Heart left ventricle (tissue), 13 donors: ENCODE measurements at regions not wholly inside any gene's neighbourhood (a gene's known extent, or its start where the extent isn't known, plus 50 kb on each side); places are given as distances from the start of the nearest gene placed in this dataset.

Experiments
- CTCF ChIP-seq, 12 donors: fragments of 200-600 bp; sonication (generic) in 4 of 12; IDR thresholded peaks; one replicate each; pipeline versions ENCODE4 v1.5.0 to v1.8.0; 2018 to 2022; ENCODE audit warnings: antibody characterized with exemption in 12 of 12, mild to moderate bottlenecking in 5 of 12
- POLR2A ChIP-seq, 2 donors: fragments of 450-650 bp; IDR thresholded peaks; one replicate each; pipeline ENCODE4 v1.6.1; 2017; ENCODE audit warnings: antibody characterized with exemption in 2 of 2, mild to moderate bottlenecking in 2 of 2, moderate library complexity in 2 of 2
- donor health status: ischemic (EF 13 %, LVEDD 7.1; RV severe dilation, severe dysfunction).
- donor health status: DM: no; HTN: yes; CAD: no.
- donor health status: DM: no; HTN: no; CAD: no.
- donor health status: ischemic (EF 25% LVEDD 6.9; RV normal size, moderate dysfunction).
- donor health status: ischemic (EF 25% LVEDD 5.7; RV mildly dilated, moderate dysfunction).
- donor health status: ischemic (EF 35%, LVEDD 5.7; RV mildly dilated, moderate dysfunction).
- donor health status: nonischemic (EF 11% LVEDD 7.7; RV severe dilation, severe dysfunction).
- donor health status: DM: yes; HTN: yes; CAD: no.
- donor health status: PGD.
- donor health status: ischemic (EF 29% LVEDD 5.4; RV normal size, mild dysfunction).
- donor health status: nonischemic (EF 23%, LVEDD 6.1; RV moderate dilation, normal function).

DNA sequence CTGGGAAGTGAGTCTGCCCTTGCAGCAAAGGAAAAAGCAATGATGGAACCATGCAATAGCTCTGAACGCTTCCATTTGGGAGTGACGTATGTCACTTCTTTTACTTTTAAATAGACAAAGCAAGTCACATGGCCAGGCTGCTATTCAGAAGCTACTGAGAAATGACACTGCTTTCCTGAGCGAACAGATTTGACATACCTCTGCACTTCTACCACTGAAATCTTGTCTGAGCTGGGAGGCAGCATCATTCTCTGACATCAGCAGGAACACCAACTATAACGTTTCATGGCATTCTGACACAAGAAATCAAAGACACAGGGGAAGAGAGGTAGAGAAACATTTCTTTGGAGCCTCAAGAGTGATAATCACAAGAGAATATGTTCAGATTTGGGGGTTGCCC is 271.1 kb downstream of the SNX13 start:
- TF ChIP-seq CTCF (IDR thresholded peaks at IDR 0.05) (no peak), POLR2A (IDR thresholded peaks at IDR 0.05) (no peak)
